ENCODE measurements at regions not wholly inside any gene's neighbourhood (a gene's known extent, or its start where the extent isn't known, plus 50 kb on each side); places are given as distances from the start of the nearest gene placed in this dataset.

GRCh38 chr13:26914148-26914547 lies 153.6 kb upstream of the GPR12 start:
- Histone ChIP-seq H3K27ac (ENCODE audit: low read length) (no peak overlapping the region), H4K20me1 (ENCODE audit: insufficient read depth, low read length) (no peaks in the 10 kb centered on the region), H3K4me3 (ENCODE audit: low read length) (no peak overlapping the region), H3K4me1 (ENCODE audit: low read length) (no peaks in the 10 kb centered on the region), H3K27me3 (ENCODE audit: low read depth, low read length) (peaks cover 44% of the 10 kb centered on the region), H3K36me3 (replicated peaks; ENCODE audit: low read depth, low read length) (no peaks in the 10 kb centered on the region), H2AFZ (ENCODE audit: low read depth, low read length) (no peak overlapping the region), H3K9ac (ENCODE audit: low read length) (no peak overlapping the region), H3K79me2 (ENCODE audit: low read length) (no peaks in the 10 kb centered on the region), H3K4me2 (ENCODE audit: low read length) (no peak overlapping the region), H3K9me3 (ENCODE audit: insufficient read depth, low read length) (no peaks in the 10 kb centered on the region)
- TF ChIP-seq EZH2phosphoT487 (IDR thresholded peaks at IDR 0.05; ENCODE audit: low read depth), result no peak
- TF ChIP-seq, protein P1, sequence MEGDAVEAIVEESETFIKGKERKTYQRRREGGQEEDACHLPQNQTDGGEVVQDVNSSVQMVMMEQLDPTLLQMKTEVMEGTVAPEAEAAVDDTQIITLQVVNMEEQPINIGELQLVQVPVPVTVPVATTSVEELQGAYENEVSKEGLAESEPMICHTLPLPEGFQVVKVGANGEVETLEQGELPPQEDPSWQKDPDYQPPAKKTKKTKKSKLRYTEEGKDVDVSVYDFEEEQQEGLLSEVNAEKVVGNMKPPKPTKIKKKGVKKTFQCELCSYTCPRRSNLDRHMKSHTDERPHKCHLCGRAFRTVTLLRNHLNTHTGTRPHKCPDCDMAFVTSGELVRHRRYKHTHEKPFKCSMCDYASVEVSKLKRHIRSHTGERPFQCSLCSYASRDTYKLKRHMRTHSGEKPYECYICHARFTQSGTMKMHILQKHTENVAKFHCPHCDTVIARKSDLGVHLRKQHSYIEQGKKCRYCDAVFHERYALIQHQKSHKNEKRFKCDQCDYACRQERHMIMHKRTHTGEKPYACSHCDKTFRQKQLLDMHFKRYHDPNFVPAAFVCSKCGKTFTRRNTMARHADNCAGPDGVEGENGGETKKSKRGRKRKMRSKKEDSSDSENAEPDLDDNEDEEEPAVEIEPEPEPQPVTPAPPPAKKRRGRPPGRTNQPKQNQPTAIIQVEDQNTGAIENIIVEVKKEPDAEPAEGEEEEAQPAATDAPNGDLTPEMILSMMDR (IDR thresholded peaks at IDR 0.05; ENCODE audit: low read depth, low read length), result no peak

DNA sequence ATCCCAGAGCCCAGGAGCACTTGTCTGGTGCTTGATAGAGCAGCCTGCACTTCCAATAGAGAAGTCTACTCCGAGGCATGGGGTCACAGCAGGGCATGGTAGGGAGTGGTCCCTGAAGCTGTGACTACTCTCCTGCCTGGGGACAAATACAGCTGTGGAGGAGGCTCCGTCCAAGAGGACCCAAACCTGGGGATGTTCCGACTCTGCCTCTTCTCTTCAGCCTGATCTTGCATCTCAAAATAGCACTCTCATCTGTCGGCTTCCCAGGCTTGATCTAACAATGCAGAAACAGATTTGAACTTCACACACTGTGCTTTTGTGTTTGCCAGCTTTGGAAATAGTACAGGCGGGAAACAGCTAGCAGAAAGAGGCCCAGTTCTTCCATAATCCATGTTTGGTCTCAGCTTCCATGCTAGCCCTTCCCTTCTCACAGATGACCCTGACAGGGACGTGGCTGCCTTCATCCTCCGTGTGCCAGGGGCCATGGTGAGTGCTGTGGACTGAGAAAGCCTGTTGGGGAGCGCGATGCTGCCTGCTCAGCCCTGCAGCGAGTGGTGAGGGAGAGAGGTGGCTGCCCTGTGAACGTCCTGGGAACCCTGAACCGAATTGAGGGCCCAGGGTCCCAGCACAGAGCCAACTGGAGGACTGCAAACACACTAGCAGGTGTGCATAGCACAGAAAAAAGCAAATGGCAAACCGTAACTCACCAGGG lies 150.3 kb upstream of the GPR12 start:
- H3K9me3 ChIP-seq (ENCODE audit: insufficient read depth, low read length), result no peaks in the 10 kb centered on the region
- no peaks in the 10 kb centered on the region for H4K20me1 ChIP-seq (ENCODE audit: insufficient read depth, low read length)
- no peak overlapping the region for H3K4me2 ChIP-seq (ENCODE audit: low read length)
- no peak overlapping the region for H3K9ac ChIP-seq (ENCODE audit: low read length)
- no peaks in the 10 kb centered on the region for H3K36me3 ChIP-seq (replicated peaks; ENCODE audit: low read depth, low read length)
- no peaks in the 10 kb centered on the region for H3K79me2 ChIP-seq (ENCODE audit: low read length)
- peaks cover 54% of the 10 kb centered on the region for H3K27me3 ChIP-seq (ENCODE audit: low read depth, low read length)
- no peaks in the 10 kb centered on the region for H3K4me1 ChIP-seq (ENCODE audit: low read length)
- TF ChIP-seq EZH2phosphoT487 (IDR thresholded peaks at IDR 0.05; ENCODE audit: low read depth), result no peak
- H2AFZ ChIP-seq (ENCODE audit: low read depth, low read length), result no peak overlapping the region
- no peak overlapping the region for H3K27ac ChIP-seq (ENCODE audit: low read length)
- H3K4me3 ChIP-seq (ENCODE audit: low read length), result no peak overlapping the region

DNA sequence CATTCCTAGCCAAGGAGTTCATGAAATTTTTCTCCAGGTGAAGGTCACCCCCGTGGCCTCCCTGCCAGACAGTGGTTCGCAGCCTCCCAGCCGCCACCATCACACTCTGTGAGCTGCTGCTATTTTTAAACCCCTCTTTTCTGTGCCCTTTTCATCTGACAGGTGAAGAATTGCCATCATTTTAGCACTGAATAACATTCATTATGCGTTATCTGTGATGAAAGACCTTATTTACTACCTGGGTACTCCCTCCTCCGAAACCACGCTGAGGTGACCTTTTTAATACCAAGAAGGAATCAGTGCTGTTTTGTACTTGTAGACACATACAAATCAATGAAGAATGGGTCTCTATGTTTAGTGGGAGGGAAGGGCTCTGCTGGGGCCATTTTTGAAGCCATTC lies 148.9 kb upstream of the GPR12 start:
- TF ChIP-seq EZH2phosphoT487 (IDR thresholded peaks at IDR 0.05; ENCODE audit: low read depth), result no peak
- TF ChIP-seq, protein P1 (IDR thresholded peaks at IDR 0.05; ENCODE audit: low read depth, low read length), result no peak
- Histone ChIP-seq H2AFZ (ENCODE audit: low read depth, low read length) (no peak overlapping the region), H3K9ac (ENCODE audit: low read length) (no peak overlapping the region), H3K9me3 (ENCODE audit: insufficient read depth, low read length) (no peaks in the 10 kb centered on the region), H3K27me3 (ENCODE audit: low read depth, low read length) (peaks cover 55% of the 10 kb centered on the region), H3K36me3 (replicated peaks; ENCODE audit: low read depth, low read length) (no peaks in the 10 kb centered on the region), H4K20me1 (ENCODE audit: insufficient read depth, low read length) (no peaks in the 10 kb centered on the region), H3K79me2 (ENCODE audit: low read length) (no peaks in the 10 kb centered on the region), H3K27ac (ENCODE audit: low read length) (no peak overlapping the region), H3K4me1 (ENCODE audit: low read length) (no peaks in the 10 kb centered on the region), H3K4me2 (ENCODE audit: low read length) (no peak overlapping the region), H3K4me3 (ENCODE audit: low read length) (no peak overlapping the region)

- H3K27me3 ChIP-seq (ENCODE audit: low read depth, low read length), result peaks cover 56% of the 10 kb centered on the region
- no peaks in the 10 kb centered on the region for H3K4me1 ChIP-seq (ENCODE audit: low read length)
- H3K4me2 ChIP-seq (ENCODE audit: low read length), result no peak overlapping the region
- TF ChIP-seq, protein P1 (IDR thresholded peaks at IDR 0.05; ENCODE audit: low read depth, low read length), result no peak
- no peak for TF ChIP-seq EZH2phosphoT487 (IDR thresholded peaks at IDR 0.05; ENCODE audit: low read depth)
- H2AFZ ChIP-seq (ENCODE audit: low read depth, low read length), result no peak overlapping the region
- no peaks in the 10 kb centered on the region for H3K36me3 ChIP-seq (replicated peaks; ENCODE audit: low read depth, low read length)
- H3K4me3 ChIP-seq (ENCODE audit: low read length), result no peak overlapping the region
- H3K9ac ChIP-seq (ENCODE audit: low read length), result no peak overlapping the region
- H3K79me2 ChIP-seq (ENCODE audit: low read length), result no peaks in the 10 kb centered on the region
- H3K9me3 ChIP-seq (ENCODE audit: insufficient read depth, low read length), result no peaks in the 10 kb centered on the region
- no peak overlapping the region for H3K27ac ChIP-seq (ENCODE audit: low read length)
- H4K20me1 ChIP-seq (ENCODE audit: insufficient read depth, low read length), result no peaks in the 10 kb centered on the region
These were observed 147.5 kb upstream of the GPR12 start for GRCh38 chr13:26908126-26908525.

Measured in OCI-LY3 (cell line).